NCI-H82 treated with DMSO at 0.1 percent for 48 hours (cell line): ENCODE measurements at regions not wholly inside any gene's neighbourhood (a gene's known extent, or its start where the extent isn't known, plus 50 kb on each side); places are given as distances from the start of the nearest gene placed in this dataset.

ENCODE experiments used
- DNase-seq: peaks from one replicate; lab custom pipeline; 2025; ENCODE audit not compliant: unreplicated experiment; lab: John Stamatoyannopoulos, UW

GRCh38 chr7:25659841-25660240, 431.6 kb upstream of the NPVF start:
- no peak for DNase-seq

GRCh38 chr7:25662841-25663800, 434.8 kb upstream of the NPVF start:
- no peak for DNase-seq

GRCh38 chr7:25663877-25664276, 435.6 kb upstream of the NPVF start:
- DNase-seq = no peak

GRCh38 chr7:25664593-25664992, 436.3 kb upstream of the NPVF start:
- no peak for DNase-seq

GRCh38 chr7:25665374-25665773, 437.1 kb upstream of the NPVF start:
- DNase-seq = no peak

GRCh38 chr7:25665903-25666670, 437.8 kb upstream of the NPVF start:
- DNase-seq = no peak

- DNase-seq = no peak
Observed at GRCh38 chr7:25666671-25667060, 438.4 kb upstream of the NPVF start.

GRCh38 chr7:25669281-25669781, 441.0 kb upstream of the NPVF start:
- DNase-seq = no peak

GRCh38 chr7:25669961-25670841, 441.9 kb upstream of the NPVF start:
- DNase-seq = peak; percentile 54

GRCh38 chr7:25671111-25671510, 442.8 kb upstream of the NPVF start:
- DNase-seq = no peak

- DNase-seq = no peak
Observed at GRCh38 chr7:25672496-25672895, 444.2 kb upstream of the NPVF start.

- no peak for DNase-seq
Observed at GRCh38 chr7:25675789-25676474, 447.6 kb upstream of the NPVF start.

- no peak for DNase-seq
Observed at GRCh38 chr7:25677595-25677994, 449.3 kb upstream of the NPVF start.

GRCh38 chr7:25678215-25678614, 449.9 kb upstream of the NPVF start:
- DNase-seq = no peak

GRCh38 chr7:25680636-25681035, 452.4 kb upstream of the NPVF start:
- DNase-seq = no peak

GRCh38 chr7:25684360-25684759, 456.1 kb upstream of the NPVF start:
- DNase-seq = no peak

- no peak for DNase-seq
Observed at GRCh38 chr7:25686493-25686892, 458.2 kb upstream of the NPVF start.

- DNase-seq = no peak
Observed at GRCh38 chr7:25694211-25694610, 457.8 kb upstream of the NFE2L3 start.

GRCh38 chr7:25694699-25695098, 457.3 kb upstream of the NFE2L3 start:
- no peak for DNase-seq

GRCh38 chr7:25696571-25696970, 455.4 kb upstream of the NFE2L3 start:
- DNase-seq = no peak
